GM12878 (cell line): ENCODE measurements at regions not wholly inside any gene's neighbourhood (a gene's known extent, or its start where the extent isn't known, plus 50 kb on each side); places are given as distances from the start of the nearest gene placed in this dataset.
A peak's percentile ranks its signal among the peaks of the same experiment; 100 is the strongest.

Experiments used
- ATAC-seq: fragments of 200-7000 bp; cut with Tn5 transposase; 3 replicates; pipeline ENCODE4 v1.9.1; 2020; ENCODE audit warnings: mild to moderate bottlenecking, moderate library complexity
- BruUV-seq: library from RNA; stranded (reverse); fragments of 400-500 nt; replicated peaks from 2 replicates; lab custom pipeline; 2021; lab: Mats Ljungman, UMichigan
- CTCF ChIA-PET: fragments of 300-600 bp; sonication (Branson Sonifier 250); formaldehyde crosslinking; extraction: SDS; loops from one replicate; lab custom pipeline; 2021; ENCODE audit warnings: inconsistent platforms; lab: Yijun Ruan, JAX
- POLR2A ChIA-PET: fragments of 350-600 bp; formaldehyde crosslinking; extraction: SDS; loops from one replicate; lab custom pipeline; 2021; ENCODE audit warnings: inconsistent platforms; lab: Charles Lee
- RAD21 ChIA-PET: fragments of 300-600 bp; sonication (Branson Sonifier 250); formaldehyde crosslinking; loops from one replicate; lab custom pipeline; 2023; ENCODE audit warnings: antibody characterized with exemption; ENCODE audit not compliant: unreplicated experiment; lab: Charles Lee
- SMC1A ChIA-PET: fragments of 300-600 bp; sonication (Branson Sonifier 250); formaldehyde crosslinking; loops from one replicate; lab custom pipeline; 2023; ENCODE audit not compliant: unreplicated experiment, uncharacterized antibody; lab: Charles Lee
- DNase-seq: peaks from one replicate; pipeline ENCODE4 v3.0.0-alpha.2; 2011; ENCODE audit warnings: low read depth, low spot score
- FAIRE-seq: peaks from 3 replicates; lab custom pipeline; 2011; peaks lifted over from hg19 to GRCh38; lab: Jason Lieb, UNC
- H2AFZ ChIP-seq: 2 replicates; pipeline ENCODE4 v1.6.0; 2011; ENCODE audit warnings: low read depth, low read length, control low read depth; ENCODE audit not compliant: control insufficient read depth
- H3K27ac ChIP-seq: 2 replicates; pipeline ENCODE4 v1.5.1; 2011; ENCODE audit warnings: control low read depth; ENCODE audit not compliant: control insufficient read depth, insufficient read depth
- H3K27me3 ChIP-seq, 2 experiments: replicated peaks in 1 of 2; 2 replicates each; pipeline versions ENCODE4 v1.6.0 to v1.6.1; 2011; ENCODE audit warnings: low read length in 1 of 2; ENCODE audit not compliant: control insufficient read depth in 2 of 2, insufficient read depth in 2 of 2
- H3K36me3 ChIP-seq, 2 experiments: 2 replicates each; pipeline ENCODE4 v1.5.1; 2011; ENCODE audit warnings: low read length in 1 of 2; ENCODE audit not compliant: control insufficient read depth in 2 of 2, insufficient read depth in 2 of 2
- H3K4me1 ChIP-seq: 2 replicates; pipeline ENCODE4 v1.6.1; 2011; ENCODE audit warnings: mild to moderate bottlenecking, low read length, moderate library complexity, mixed read lengths; ENCODE audit not compliant: control insufficient read depth, insufficient read depth
- H3K4me2 ChIP-seq: 2 replicates; pipeline ENCODE4 v1.6.0; 2011; ENCODE audit warnings: control low read depth; ENCODE audit not compliant: control insufficient read depth, insufficient read depth
- H3K4me3 ChIP-seq: fragments of 200-600 bp; sonication (generic); 2 replicates; pipeline ENCODE4 v1.5.1; 2016
- H3K79me2 ChIP-seq: 2 replicates; pipeline ENCODE4 v1.6.0; 2011; ENCODE audit warnings: low read length; ENCODE audit not compliant: control insufficient read depth, insufficient read depth
- H3K9ac ChIP-seq: 2 replicates; pipeline ENCODE4 v1.8.0; 2011; ENCODE audit warnings: low read length, control low read depth, mixed read lengths; ENCODE audit not compliant: control insufficient read depth, insufficient read depth
- H3K9me3 ChIP-seq: replicated peaks from 3 replicates; pipeline ENCODE4 v1.5.1; 2011; ENCODE audit warnings: mild to moderate bottlenecking, low read length; ENCODE audit not compliant: control insufficient read depth, insufficient read depth
- H4K20me1 ChIP-seq: 2 replicates; pipeline ENCODE4 v1.6.0; 2011; ENCODE audit not compliant: control insufficient read depth, insufficient read depth
- ATF7 ChIP-seq: fragments of 450-650 bp; IDR thresholded peaks from 2 replicates; pipeline ENCODE4 v1.6.1; 2016; ENCODE audit warnings: low read depth, mild to moderate bottlenecking
- FOXM1 ChIP-seq: IDR thresholded peaks from 2 replicates; pipeline ENCODE4 v1.6.1; 2012; ENCODE audit warnings: low read depth, mild to moderate bottlenecking, inconsistent platforms, low read length, moderate library complexity
- KDM1A ChIP-seq: fragments of 200-600 bp; sonication (generic); IDR thresholded peaks from 2 replicates; pipeline ENCODE4 v1.6.1; 2016; ENCODE audit warnings: borderline replicate concordance
- MEF2A ChIP-seq: IDR thresholded peaks from 2 replicates; pipeline ENCODE4 v1.6.1; 2011; ENCODE audit warnings: low read depth, mild to moderate bottlenecking, low read length, moderate library complexity; ENCODE audit not compliant: insufficient read depth
- SPI1 ChIP-seq: IDR thresholded peaks from 2 replicates; pipeline ENCODE4 v1.6.1; 2011; ENCODE audit warnings: low read depth, mild to moderate bottlenecking, low read length, moderate library complexity, borderline replicate concordance; ENCODE audit not compliant: insufficient read depth
- YBX1 ChIP-seq: fragments of 450-650 bp; IDR thresholded peaks from 2 replicates; pipeline ENCODE4 v1.6.1; 2016; ENCODE audit warnings: antibody characterized with exemption
- WGBS: methylation state at CpG from one replicate; pipeline ENCODE4 v1.1.6; 2016; ENCODE audit warnings: low lambda C conversion rate; ENCODE audit not compliant: insufficient replicate concordance, insufficient coverage; ENCODE audit errors: missing lambda C conversion rate; 5-methylcytosine and 5-hydroxymethylcytosine counted together
- in situ Hi-C: fragments of 300-500 bp; cut with MboI; formaldehyde crosslinking; loops from 9 replicates; pipeline ENCODE4 v1.14.3; 2018; ENCODE audit warnings: mixed read lengths
- intact Hi-C: fragments of 100-400 bp; cut with micrococcal nuclease; formaldehyde crosslinking; loops from one replicate; pipeline ENCODE4 v1.14.2; 2022; ENCODE audit not compliant: unreplicated experiment
- TF ChIP-seq, protein P1 (sequence below), 3 experiments: IDR thresholded peaks in 2 of 3; conservative IDR thresholded peaks in 1 of 3; 2 replicates each; pipeline ENCODE4 v1.5.1; 2011; ENCODE audit warnings: low read depth in 3 of 3, low read length in 3 of 3, mild to moderate bottlenecking in 3 of 3, control low read depth in 2 of 3, moderate library complexity in 2 of 3, inconsistent platforms in 1 of 3, mixed read lengths in 1 of 3; ENCODE audit not compliant: control insufficient read depth in 2 of 3, insufficient read depth in 1 of 3; ENCODE audit errors: extremely low read depth in 1 of 3
- TF ChIP-seq, protein P2 (sequence below): fragments of 450-650 bp; IDR thresholded peaks from 2 replicates; pipeline ENCODE4 v1.6.1; 2017; ENCODE audit warnings: mild to moderate bottlenecking, moderate library complexity

DNA sequence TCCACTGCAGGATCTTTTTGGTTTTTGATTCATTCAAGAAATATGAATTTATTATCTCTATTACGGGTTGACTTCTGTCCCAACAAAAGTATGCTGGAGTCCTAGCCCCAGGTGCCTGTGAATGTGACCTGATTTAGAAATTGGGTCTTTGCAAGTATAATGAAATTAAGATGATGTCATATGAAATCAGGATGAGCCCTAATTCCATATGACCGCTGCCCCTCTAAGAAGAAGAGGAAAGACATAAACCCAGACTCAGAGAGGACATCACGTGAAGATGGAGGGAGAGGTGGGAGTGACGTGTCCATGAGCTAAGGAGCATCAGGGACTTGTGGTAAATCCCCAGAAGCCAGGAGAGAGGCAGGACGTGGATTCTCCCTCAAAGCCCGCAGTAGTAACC lies 287.1 kb downstream of the LPIN1 start:
- no peak for DNase-seq
- ChIA-PET POLR2A (interaction anchor here (1.0 to 3.3 kb wide), 4 partner anchors 9 to 164 kb away, joined by 3 to 21 read pairs (median 4); no protein-coding TSS in a partner anchor), SMC1A (interaction anchor here (0.9 to 5.7 kb wide), 18 partner anchors 11 to 683 kb away, joined by 3 to 92 read pairs (median 6); partner anchors contain the start of gene TRIB2), CTCF (interaction anchor here (1.2 to 4.2 kb wide), 5 partner anchors 10 to 205 kb away, joined by 3 to 47 read pairs (median 7); no protein-coding TSS in a partner anchor), RAD21 (interaction anchor here (0.8 to 6.6 kb wide), 6 partner anchors 10 to 168 kb away, joined by 3 to 79 read pairs (median 14); no protein-coding TSS in a partner anchor)
- FAIRE-seq = no peak
- intact Hi-C loops (loop anchor here (5.0 kb wide), 1 partner anchor 206 kb away; no protein-coding TSS in a partner anchor), in situ Hi-C loops (no loop called here)
- no peak overlapping the region for H2AFZ ChIP-seq
- TF ChIP-seq ATF7 = 0 out of 2 replicates have a peak, but pooled peaks have one; percentile 34
- TF ChIP-seq SPI1 = no peak
- no peaks in the 10 kb centered on the region for H4K20me1 ChIP-seq
- no peak overlapping the region for H3K9ac ChIP-seq
- peak overlapping the region; percentile 7; the same call in 1 of the 2 replicates for H3K27ac ChIP-seq
- peak overlapping the region; percentile 26; the same call in 1 of the 2 replicates for H3K4me2 ChIP-seq
- H3K79me2 ChIP-seq = no peaks in the 10 kb centered on the region
- peaks cover 0 to 2% of the 10 kb centered on the region in 2 experiments; a peak in 1 of 4 replicates for H3K36me3 ChIP-seq
- peaks cover 44% of the 10 kb centered on the region for H3K4me1 ChIP-seq
- peaks cover 2% of the 10 kb centered on the region; the same call in 1 of the 3 replicates for H3K9me3 ChIP-seq
- 83% methylated on average over 6 of the region's 6 CpGs for WGBS
- no TSS peak for BruUV-seq
- H3K4me3 ChIP-seq = no peak overlapping the region
- ATAC-seq = no peak
- H3K27me3 ChIP-seq = no peaks in the 10 kb centered on the region

DNA sequence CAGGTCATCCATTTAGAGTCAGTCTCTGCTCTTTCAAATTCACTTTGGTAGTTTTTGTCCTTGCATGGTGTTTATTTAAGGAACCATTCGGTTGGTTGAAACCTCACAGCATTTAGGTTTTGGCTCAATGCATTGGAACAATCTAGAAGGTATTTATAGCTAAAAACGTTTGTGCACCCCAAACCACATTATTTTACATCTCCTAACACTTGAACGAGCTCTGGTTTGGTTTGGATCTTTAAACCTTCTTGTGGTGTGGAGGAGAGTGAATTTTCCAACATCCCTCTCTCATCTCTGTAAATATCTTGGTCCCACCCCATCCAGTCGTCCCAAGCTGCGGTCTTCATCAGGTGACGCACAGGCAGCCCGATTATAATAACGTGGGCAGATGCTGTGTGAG lies 287.9 kb downstream of the LPIN1 start:
- SMC1A ChIA-PET = interaction anchor here (0.6 to 5.7 kb wide), 17 partner anchors 10 to 467 kb away, joined by 3 to 92 read pairs (median 4); no protein-coding TSS in a partner anchor
- in situ Hi-C loops (no loop called here), intact Hi-C loops (loop anchor here (5.0 kb wide), 1 partner anchor 207 kb away; no protein-coding TSS in a partner anchor)
- peaks cover 0 to 2% of the 10 kb centered on the region in 2 experiments; a peak in 1 of 4 replicates for H3K36me3 ChIP-seq
- 43% methylated on average over 8 of the region's 8 CpGs for WGBS
- ATAC-seq (peak; percentile 25), FAIRE-seq (no peak), DNase-seq (no peak)
- no peaks in the 10 kb centered on the region for H3K27me3 ChIP-seq
- H3K9ac ChIP-seq = no peak overlapping the region
- CTCF ChIA-PET = interaction anchor here (0.9 to 4.2 kb wide), 6 partner anchors 10 to 681 kb away, joined by 3 to 47 read pairs (median 4); no protein-coding TSS in a partner anchor
- H3K4me3 ChIP-seq = no peak overlapping the region
- peak overlapping the region; percentile 7; the same call in 1 of the 2 replicates for H3K27ac ChIP-seq
- BruUV-seq = no TSS peak
- POLR2A ChIA-PET = interaction anchor here (1.0 to 3.3 kb wide), 5 partner anchors 8 to 165 kb away, joined by 3 to 21 read pairs (median 4); no protein-coding TSS in a partner anchor
- peaks cover 44% of the 10 kb centered on the region for H3K4me1 ChIP-seq
- no peak overlapping the region for H2AFZ ChIP-seq
- H4K20me1 ChIP-seq = no peaks in the 10 kb centered on the region
- H3K79me2 ChIP-seq = no peaks in the 10 kb centered on the region
- RAD21 ChIA-PET = interaction anchor here (0.7 to 6.6 kb wide), 10 partner anchors 10 to 203 kb away, joined by 3 to 79 read pairs (median 6); no protein-coding TSS in a partner anchor
- peaks cover 3% of the 10 kb centered on the region; the same call in 2 of the 3 replicates for H3K9me3 ChIP-seq
- H3K4me2 ChIP-seq = 0 out of 2 replicates have a peak overlapping the region, but pooled peaks have one; percentile 26
- TF ChIP-seq, protein P1, sequence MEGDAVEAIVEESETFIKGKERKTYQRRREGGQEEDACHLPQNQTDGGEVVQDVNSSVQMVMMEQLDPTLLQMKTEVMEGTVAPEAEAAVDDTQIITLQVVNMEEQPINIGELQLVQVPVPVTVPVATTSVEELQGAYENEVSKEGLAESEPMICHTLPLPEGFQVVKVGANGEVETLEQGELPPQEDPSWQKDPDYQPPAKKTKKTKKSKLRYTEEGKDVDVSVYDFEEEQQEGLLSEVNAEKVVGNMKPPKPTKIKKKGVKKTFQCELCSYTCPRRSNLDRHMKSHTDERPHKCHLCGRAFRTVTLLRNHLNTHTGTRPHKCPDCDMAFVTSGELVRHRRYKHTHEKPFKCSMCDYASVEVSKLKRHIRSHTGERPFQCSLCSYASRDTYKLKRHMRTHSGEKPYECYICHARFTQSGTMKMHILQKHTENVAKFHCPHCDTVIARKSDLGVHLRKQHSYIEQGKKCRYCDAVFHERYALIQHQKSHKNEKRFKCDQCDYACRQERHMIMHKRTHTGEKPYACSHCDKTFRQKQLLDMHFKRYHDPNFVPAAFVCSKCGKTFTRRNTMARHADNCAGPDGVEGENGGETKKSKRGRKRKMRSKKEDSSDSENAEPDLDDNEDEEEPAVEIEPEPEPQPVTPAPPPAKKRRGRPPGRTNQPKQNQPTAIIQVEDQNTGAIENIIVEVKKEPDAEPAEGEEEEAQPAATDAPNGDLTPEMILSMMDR (IDR thresholded peaks at IDR 0.05 in 2 of 3, conservative IDR thresholded peaks at IDR 0.05 in 1 of 3; ENCODE audit: control insufficient read depth in 2 of 3, extremely low read depth in 1 of 3, insufficient read depth in 1 of 3, low read depth in 3 of 3, low read length in 3 of 3) = no peak
- TF ChIP-seq KDM1A (no peak), MEF2A (peak; percentile 86), FOXM1 (no peak), YBX1 (no peak)
- TF ChIP-seq, protein P2, sequence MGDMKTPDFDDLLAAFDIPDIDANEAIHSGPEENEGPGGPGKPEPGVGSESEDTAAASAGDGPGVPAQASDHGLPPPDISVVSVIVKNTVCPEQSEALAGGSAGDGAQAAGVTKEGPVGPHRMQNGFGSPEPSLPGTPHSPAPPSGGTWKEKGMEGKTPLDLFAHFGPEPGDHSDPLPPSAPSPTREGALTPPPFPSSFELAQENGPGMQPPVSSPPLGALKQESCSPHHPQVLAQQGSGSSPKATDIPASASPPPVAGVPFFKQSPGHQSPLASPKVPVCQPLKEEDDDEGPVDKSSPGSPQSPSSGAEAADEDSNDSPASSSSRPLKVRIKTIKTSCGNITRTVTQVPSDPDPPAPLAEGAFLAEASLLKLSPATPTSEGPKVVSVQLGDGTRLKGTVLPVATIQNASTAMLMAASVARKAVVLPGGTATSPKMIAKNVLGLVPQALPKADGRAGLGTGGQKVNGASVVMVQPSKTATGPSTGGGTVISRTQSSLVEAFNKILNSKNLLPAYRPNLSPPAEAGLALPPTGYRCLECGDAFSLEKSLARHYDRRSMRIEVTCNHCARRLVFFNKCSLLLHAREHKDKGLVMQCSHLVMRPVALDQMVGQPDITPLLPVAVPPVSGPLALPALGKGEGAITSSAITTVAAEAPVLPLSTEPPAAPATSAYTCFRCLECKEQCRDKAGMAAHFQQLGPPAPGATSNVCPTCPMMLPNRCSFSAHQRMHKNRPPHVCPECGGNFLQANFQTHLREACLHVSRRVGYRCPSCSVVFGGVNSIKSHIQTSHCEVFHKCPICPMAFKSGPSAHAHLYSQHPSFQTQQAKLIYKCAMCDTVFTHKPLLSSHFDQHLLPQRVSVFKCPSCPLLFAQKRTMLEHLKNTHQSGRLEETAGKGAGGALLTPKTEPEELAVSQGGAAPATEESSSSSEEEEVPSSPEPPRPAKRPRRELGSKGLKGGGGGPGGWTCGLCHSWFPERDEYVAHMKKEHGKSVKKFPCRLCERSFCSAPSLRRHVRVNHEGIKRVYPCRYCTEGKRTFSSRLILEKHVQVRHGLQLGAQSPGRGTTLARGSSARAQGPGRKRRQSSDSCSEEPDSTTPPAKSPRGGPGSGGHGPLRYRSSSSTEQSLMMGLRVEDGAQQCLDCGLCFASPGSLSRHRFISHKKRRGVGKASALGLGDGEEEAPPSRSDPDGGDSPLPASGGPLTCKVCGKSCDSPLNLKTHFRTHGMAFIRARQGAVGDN = 0 out of 2 replicates have a peak, but pooled peaks have one; percentile 55
